Common myeloid progenitor, CD34-positive (primary cell): ENCODE measurements at regions not wholly inside any gene's neighbourhood (a gene's known extent, or its start where the extent isn't known, plus 50 kb on each side); places are given as distances from the start of the nearest gene placed in this dataset.

Experiments used
- CTCF ChIA-PET: fragments of 350-600 bp; sonication (Branson Sonifier 250); formaldehyde crosslinking; loops from one replicate; lab custom pipeline; 2021; ENCODE audit warnings: antibody characterized with exemption; lab: Charles Lee
- POLR2A ChIA-PET: fragments of 350-600 bp; sonication (Branson Sonifier 250); formaldehyde crosslinking; loops from one replicate; lab custom pipeline; 2021; ENCODE audit warnings: antibody characterized with exemption; lab: Charles Lee
- DNase-seq, 3 donors: peaks; one replicate each; pipeline versions ENCODE4 v3.0.0 to v3.0.0-alpha.2; 2013
- H3K27ac ChIP-seq, 2 experiments: 1 replicate in 1 of 2; 2 replicates in 1 of 2; pipeline ENCODE4 v1.7.0; 2013; ENCODE audit warnings: inconsistent platforms in 2 of 2, low read length in 2 of 2, mild to moderate bottlenecking in 2 of 2, low read depth in 1 of 2, moderate library complexity in 1 of 2; ENCODE audit not compliant: severe bottlenecking in 2 of 2, insufficient read depth in 1 of 2, poor library complexity in 1 of 2
- H3K27me3 ChIP-seq, 5 experiments: replicated peaks in 2 of 5; 1 replicate in 3 of 5; 2 replicates in 2 of 5; pipeline versions ENCODE4 v1.6.1 to v1.7.0; 2013; ENCODE audit warnings: low read length in 4 of 5, mild to moderate bottlenecking in 2 of 5, moderate library complexity in 2 of 5, inconsistent platforms in 1 of 5; ENCODE audit not compliant: insufficient read depth in 5 of 5, control insufficient read depth in 4 of 5
- H3K36me3 ChIP-seq, 4 experiments: 1 replicate in 2 of 4; 2 replicates in 2 of 4; pipeline versions ENCODE4 v1.6.1 to v1.7.0; 2013; ENCODE audit warnings: low read length in 3 of 4, control low read depth in 1 of 4, mild to moderate bottlenecking in 1 of 4; ENCODE audit not compliant: control insufficient read depth in 4 of 4, insufficient read depth in 4 of 4
- H3K4me1 ChIP-seq, 4 experiments: 1 replicate in 3 of 4; 2 replicates in 1 of 4; pipeline versions ENCODE4 v1.6.1 to v1.7.1; 2013; ENCODE audit warnings: low read length in 3 of 4, mild to moderate bottlenecking in 3 of 4, control low read depth in 1 of 4, inconsistent platforms in 1 of 4, moderate library complexity in 1 of 4; ENCODE audit not compliant: control insufficient read depth in 4 of 4, insufficient read depth in 4 of 4; ENCODE audit errors: control extremely low read depth in 1 of 4
- H3K4me3 ChIP-seq, 7 experiments: 1 replicate in 4 of 7; 2 replicates in 3 of 7; pipeline versions ENCODE4 v1.5.1 to v1.7.0; 2013; ENCODE audit warnings: mild to moderate bottlenecking in 7 of 7, low read length in 6 of 7, moderate library complexity in 6 of 7, inconsistent platforms in 2 of 7, low read depth in 2 of 7, control low read depth in 1 of 7; ENCODE audit not compliant: insufficient read depth in 4 of 7, control insufficient read depth in 1 of 7; ENCODE audit errors: extremely low read depth in 1 of 7
- H3K9me3 ChIP-seq, 5 experiments: 1 replicate in 4 of 5; 2 replicates in 1 of 5; pipeline versions ENCODE4 v1.6.1 to v1.7.1; 2013; ENCODE audit warnings: low read length in 4 of 5, mild to moderate bottlenecking in 2 of 5, inconsistent platforms in 1 of 5, low read depth in 1 of 5, moderate library complexity in 1 of 5; ENCODE audit not compliant: control insufficient read depth in 4 of 5, insufficient read depth in 2 of 5; ENCODE audit errors: control extremely low read depth in 1 of 5
- WGBS: methylation state at CpG from one replicate; pipeline ENCODE4 v1.1.5; 2013; ENCODE audit not compliant: insufficient coverage; 5-methylcytosine and 5-hydroxymethylcytosine counted together

- H3K9me3 ChIP-seq: peaks cover 0 to 3% (median 0%) of the 10 kb centered on the region in 5 experiments
- no peak for DNase-seq
- H3K27me3 ChIP-seq: no peaks in the 10 kb centered on the region
- H3K4me3 ChIP-seq: no peak overlapping the region
- no peak overlapping the region for H3K27ac ChIP-seq
- CTCF ChIA-PET: no interaction called here
- no peaks in the 10 kb centered on the region for H3K4me1 ChIP-seq
- POLR2A ChIA-PET: interaction anchor here (0.6 kb wide), 1 partner anchor 463 kb away, joined by 3 read pairs; no protein-coding TSS in a partner anchor
- WGBS: 100% methylated on average over 4 of the region's 6 CpGs
- H3K36me3 ChIP-seq: no peaks in the 10 kb centered on the region
Measured at GRCh38 chr7:25358926-25359325, 130.6 kb upstream of the NPVF start.

- Histone ChIP-seq H3K4me3 (no peak overlapping the region), H3K4me1 (no peaks in the 10 kb centered on the region), H3K27me3 (no peaks in the 10 kb centered on the region), H3K27ac (no peak overlapping the region), H3K36me3 (no peaks in the 10 kb centered on the region), H3K9me3 (peaks cover 0 to 3% (median 0%) of the 10 kb centered on the region in 5 experiments)
- WGBS: 92% methylated on average over 5 of the region's 9 CpGs
- CTCF ChIA-PET: no interaction called here
- peak in 2 of 3 donors; percentile 5 to 8 for DNase-seq
- POLR2A ChIA-PET: interaction anchor here (0.6 kb wide), 1 partner anchor 462 kb away, joined by 3 read pairs; no protein-coding TSS in a partner anchor
Measured at GRCh38 chr7:25359471-25360059, 131.3 kb upstream of the NPVF start.

GRCh38 chr7:25360451-25360850 lies 132.2 kb upstream of the NPVF start:
- 100% methylated on average over 1 of the region's 2 CpGs for WGBS
- Histone ChIP-seq H3K27ac (no peak overlapping the region), H3K4me1 (no peaks in the 10 kb centered on the region), H3K27me3 (no peaks in the 10 kb centered on the region), H3K4me3 (no peak overlapping the region), H3K36me3 (no peaks in the 10 kb centered on the region), H3K9me3 (peaks cover 0 to 3% (median 0%) of the 10 kb centered on the region in 5 experiments)
- CTCF ChIA-PET: no interaction called here
- no peak for DNase-seq
- POLR2A ChIA-PET: no interaction called here

- H3K4me3 ChIP-seq: no peak overlapping the region
- DNase-seq: no peak
- ChIA-PET POLR2A (no interaction called here), CTCF (no interaction called here)
- H3K9me3 ChIP-seq: peaks cover 0 to 3% (median 0%) of the 10 kb centered on the region in 5 experiments
- no peak overlapping the region for H3K27ac ChIP-seq
- H3K4me1 ChIP-seq: no peaks in the 10 kb centered on the region
- no peaks in the 10 kb centered on the region for H3K36me3 ChIP-seq
- no peaks in the 10 kb centered on the region for H3K27me3 ChIP-seq
- 100% methylated on average over 2 of the region's 5 CpGs for WGBS
Measured at GRCh38 chr7:25361387-25361786, 133.1 kb upstream of the NPVF start.

GRCh38 chr7:25361863-25362262 lies 133.6 kb upstream of the NPVF start:
- 60% methylated on average over 1 of the region's 1 CpG for WGBS
- Histone ChIP-seq H3K27me3 (no peaks in the 10 kb centered on the region), H3K9me3 (peaks cover 0 to 3% (median 0%) of the 10 kb centered on the region in 5 experiments), H3K27ac (no peak overlapping the region), H3K4me3 (no peak overlapping the region), H3K4me1 (no peaks in the 10 kb centered on the region), H3K36me3 (no peaks in the 10 kb centered on the region)
- DNase-seq: no peak
- POLR2A ChIA-PET: no interaction called here
- CTCF ChIA-PET: no interaction called here

DNA sequence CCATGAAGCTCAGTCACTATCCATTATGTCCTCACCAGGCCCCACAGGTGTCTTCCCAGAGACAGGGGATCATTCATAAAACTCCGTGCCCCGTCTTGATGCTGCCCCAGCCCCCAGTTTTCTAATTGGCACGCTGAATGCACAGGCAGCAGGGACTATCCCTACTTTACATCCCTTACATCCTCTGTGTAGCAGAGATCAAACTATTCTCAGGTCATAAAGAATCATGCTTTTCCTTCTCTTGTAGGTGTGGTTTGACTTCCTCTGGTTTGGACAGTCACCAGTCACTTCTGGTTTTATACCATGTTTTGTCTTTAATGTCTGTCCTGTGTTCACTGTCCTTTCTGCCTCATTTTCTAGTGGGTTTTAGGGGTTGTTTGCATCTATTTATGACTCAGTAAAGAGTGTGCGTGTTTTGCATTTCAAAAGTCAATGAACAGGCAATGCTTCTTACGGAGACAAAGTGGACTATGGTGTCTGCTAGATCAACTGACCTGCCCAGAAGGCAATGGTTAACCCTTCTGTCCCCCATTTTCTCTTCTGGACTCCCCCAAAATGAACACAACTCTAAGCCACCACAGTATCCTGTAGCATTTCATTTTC lies 140.4 kb upstream of the NPVF start:
- Histone ChIP-seq H3K9me3 (peaks cover 0 to 17% (median 6%) of the 10 kb centered on the region in 5 experiments), H3K27me3 (no peaks in the 10 kb centered on the region), H3K4me3 (no peak overlapping the region), H3K27ac (no peak overlapping the region), H3K4me1 (no peaks in the 10 kb centered on the region), H3K36me3 (no peaks in the 10 kb centered on the region)
- POLR2A ChIA-PET: no interaction called here
- no peak for DNase-seq
- CTCF ChIA-PET: interaction anchor here (0.8 kb wide), 1 partner anchor 197 kb away, joined by 3 read pairs; no protein-coding TSS in a partner anchor
- 100% methylated on average over 3 of the region's 5 CpGs for WGBS

DNA sequence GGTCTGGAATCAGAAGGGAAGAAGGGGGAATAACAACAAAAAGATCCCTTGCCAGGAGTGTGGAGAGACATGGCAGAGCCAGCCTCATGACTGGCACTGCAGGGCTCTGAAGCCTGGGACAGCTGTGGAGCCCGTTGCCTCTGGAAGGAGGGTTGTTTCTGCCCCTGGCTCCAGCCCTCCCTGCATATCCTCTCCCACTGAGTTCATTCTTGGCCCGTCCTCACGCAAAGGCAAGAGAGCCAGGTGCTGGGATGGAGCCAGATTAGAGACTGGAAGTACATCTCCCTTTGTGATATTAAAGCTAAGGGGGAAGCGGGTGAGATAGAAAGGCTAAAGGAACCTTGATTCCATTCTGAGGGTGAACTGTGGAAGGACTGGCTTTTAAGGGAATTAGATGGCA lies 141.5 kb upstream of the NPVF start:
- no peak for DNase-seq
- no peak overlapping the region for H3K27ac ChIP-seq
- H3K27me3 ChIP-seq: no peaks in the 10 kb centered on the region
- no peaks in the 10 kb centered on the region for H3K36me3 ChIP-seq
- ChIA-PET CTCF (interaction anchor here (1.0 kb wide), 1 partner anchor 64 kb away, joined by 3 read pairs; no protein-coding TSS in a partner anchor), POLR2A (no interaction called here)
- H3K4me1 ChIP-seq: no peaks in the 10 kb centered on the region
- H3K4me3 ChIP-seq: no peak overlapping the region
- WGBS: 100% methylated on average over 2 of the region's 4 CpGs
- peaks cover 0 to 17% (median 6%) of the 10 kb centered on the region in 5 experiments for H3K9me3 ChIP-seq
